ENCODE measurements at regions not wholly inside any gene's neighbourhood (a gene's known extent, or its start where the extent isn't known, plus 50 kb on each side); places are given as distances from the start of the nearest gene placed in this dataset.
"Not testable (repeated sequence)": the region's sequence is repeated elsewhere in the genome, so short reads cannot be mapped to it uniquely, and the experiment has no call there.

DNA sequence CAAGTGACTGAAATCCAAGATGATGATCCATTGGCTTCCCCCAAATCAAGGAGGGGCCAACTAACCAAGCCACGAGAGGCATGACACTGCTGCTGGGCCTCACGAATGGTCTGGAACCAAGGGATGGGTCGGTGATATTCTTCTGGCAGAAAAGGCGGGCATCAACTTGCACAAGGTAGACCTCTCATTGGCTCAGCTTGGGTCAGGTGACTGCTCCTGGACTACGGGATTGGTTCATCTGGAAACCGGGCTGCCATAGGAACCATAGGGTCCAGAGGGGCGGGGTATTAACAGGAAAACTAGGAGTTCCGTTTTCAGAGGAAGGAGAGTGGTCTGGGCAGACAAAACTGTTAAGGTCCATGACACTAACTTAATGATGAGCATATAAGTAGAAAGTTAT lies 100.9 kb downstream of the TFAP2C start:
- no peaks in the 10 kb centered on the region for H3K9me3 ChIP-seq
- no peaks in the 10 kb centered on the region for H3K36me3 ChIP-seq
- no peak for DNase-seq (ENCODE audit: low spot score in 2 of 2)
- no peaks in the 10 kb centered on the region for H3K4me1 ChIP-seq
- H3K27ac ChIP-seq = no peak overlapping the region
- TF ChIP-seq, protein P1, sequence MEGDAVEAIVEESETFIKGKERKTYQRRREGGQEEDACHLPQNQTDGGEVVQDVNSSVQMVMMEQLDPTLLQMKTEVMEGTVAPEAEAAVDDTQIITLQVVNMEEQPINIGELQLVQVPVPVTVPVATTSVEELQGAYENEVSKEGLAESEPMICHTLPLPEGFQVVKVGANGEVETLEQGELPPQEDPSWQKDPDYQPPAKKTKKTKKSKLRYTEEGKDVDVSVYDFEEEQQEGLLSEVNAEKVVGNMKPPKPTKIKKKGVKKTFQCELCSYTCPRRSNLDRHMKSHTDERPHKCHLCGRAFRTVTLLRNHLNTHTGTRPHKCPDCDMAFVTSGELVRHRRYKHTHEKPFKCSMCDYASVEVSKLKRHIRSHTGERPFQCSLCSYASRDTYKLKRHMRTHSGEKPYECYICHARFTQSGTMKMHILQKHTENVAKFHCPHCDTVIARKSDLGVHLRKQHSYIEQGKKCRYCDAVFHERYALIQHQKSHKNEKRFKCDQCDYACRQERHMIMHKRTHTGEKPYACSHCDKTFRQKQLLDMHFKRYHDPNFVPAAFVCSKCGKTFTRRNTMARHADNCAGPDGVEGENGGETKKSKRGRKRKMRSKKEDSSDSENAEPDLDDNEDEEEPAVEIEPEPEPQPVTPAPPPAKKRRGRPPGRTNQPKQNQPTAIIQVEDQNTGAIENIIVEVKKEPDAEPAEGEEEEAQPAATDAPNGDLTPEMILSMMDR (IDR thresholded peaks at IDR 0.05) = no peak
- no peaks in the 10 kb centered on the region for H3K27me3 ChIP-seq
- H3K4me3 ChIP-seq = no peak overlapping the region
- intact Hi-C loops (cut with DNase I) = no loop called here

DNA sequence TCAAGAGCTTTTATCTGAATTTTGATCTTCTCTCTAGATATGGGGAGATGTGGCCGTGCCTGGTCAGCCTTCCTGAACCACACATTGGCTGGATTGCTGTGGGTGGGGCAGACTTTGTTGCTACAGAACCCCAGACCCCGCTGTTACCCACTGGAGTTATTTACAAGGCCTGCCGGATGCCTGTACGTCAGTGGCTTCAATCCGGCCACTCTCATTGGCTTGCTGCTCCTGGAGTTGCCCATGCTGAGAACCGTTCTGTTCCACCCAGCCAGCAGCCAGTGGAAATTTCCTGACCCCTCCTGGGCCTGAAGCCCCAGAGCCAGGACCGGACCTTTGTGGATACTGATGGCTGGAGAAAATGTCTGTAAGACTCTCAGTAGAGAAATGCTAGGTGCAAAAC lies 101.9 kb downstream of the TFAP2C start:
- no peak for DNase-seq (ENCODE audit: low spot score in 2 of 2)
- H3K27me3 ChIP-seq = no peaks in the 10 kb centered on the region
- H3K4me3 ChIP-seq = no peak overlapping the region
- no peaks in the 10 kb centered on the region for H3K9me3 ChIP-seq
- intact Hi-C loops (cut with DNase I) = no loop called here
- H3K4me1 ChIP-seq = no peaks in the 10 kb centered on the region
- H3K36me3 ChIP-seq = no peaks in the 10 kb centered on the region
- H3K27ac ChIP-seq = no peak overlapping the region
- TF ChIP-seq, protein P1 (IDR thresholded peaks at IDR 0.05) = no peak

DNA sequence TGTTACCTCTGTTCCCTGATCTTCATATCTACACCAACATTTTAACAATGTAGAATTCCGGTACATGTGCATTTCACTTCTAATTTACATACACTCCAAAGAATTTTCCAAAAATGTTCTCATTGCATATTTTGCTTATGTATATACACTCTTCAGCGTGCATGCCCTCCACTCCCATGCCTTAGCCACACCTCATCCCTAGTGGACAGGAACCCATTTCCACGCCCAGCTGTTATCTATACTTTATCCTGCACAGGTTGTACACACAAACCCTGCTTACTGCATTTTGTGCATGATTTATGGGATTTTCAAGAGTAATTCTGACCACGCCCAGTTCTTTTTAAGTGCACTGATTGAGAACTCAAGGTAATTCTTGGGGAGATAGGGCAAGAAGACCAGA lies 102.4 kb downstream of the TFAP2C start:
- TF ChIP-seq, protein P1 (IDR thresholded peaks at IDR 0.05) = no peak
- Histone ChIP-seq H3K36me3 (no peaks in the 10 kb centered on the region), H3K27ac (no peak overlapping the region), H3K4me1 (no peaks in the 10 kb centered on the region), H3K4me3 (no peak overlapping the region), H3K9me3 (no peaks in the 10 kb centered on the region), H3K27me3 (no peaks in the 10 kb centered on the region)
- intact Hi-C loops (cut with DNase I) = no loop called here
- no peak for DNase-seq (ENCODE audit: low spot score in 2 of 2)

GRCh38 chr20:56733967-56734366 lies 104.9 kb downstream of the TFAP2C start:
- H3K27ac ChIP-seq = no peak overlapping the region
- H3K27me3 ChIP-seq = no peaks in the 10 kb centered on the region
- H3K36me3 ChIP-seq = no peaks in the 10 kb centered on the region
- no peak overlapping the region for H3K4me3 ChIP-seq
- TF ChIP-seq, protein P1 (IDR thresholded peaks at IDR 0.05) = no peak
- DNase-seq (ENCODE audit: low spot score in 2 of 2) = no peak
- H3K9me3 ChIP-seq = no peaks in the 10 kb centered on the region
- intact Hi-C loops (cut with DNase I) = no loop called here
- no peaks in the 10 kb centered on the region for H3K4me1 ChIP-seq

GRCh38 chr20:56735084-56735642 lies 106.1 kb downstream of the TFAP2C start:
- TF ChIP-seq, protein P1 (IDR thresholded peaks at IDR 0.05) = no peak
- no peaks in the 10 kb centered on the region for H3K4me1 ChIP-seq
- H3K9me3 ChIP-seq = no peaks in the 10 kb centered on the region
- DNase-seq (ENCODE audit: low spot score in 2 of 2) = no peak
- H3K36me3 ChIP-seq = no peaks in the 10 kb centered on the region
- H3K4me3 ChIP-seq = no peak overlapping the region
- H3K27me3 ChIP-seq = no peaks in the 10 kb centered on the region
- no peak overlapping the region for H3K27ac ChIP-seq
- intact Hi-C loops (cut with DNase I) = no loop called here

- Histone ChIP-seq H3K4me1 (no peaks in the 10 kb centered on the region), H3K27me3 (no peaks in the 10 kb centered on the region), H3K36me3 (no peaks in the 10 kb centered on the region), H3K9me3 (no peaks in the 10 kb centered on the region), H3K27ac (no peak overlapping the region), H3K4me3 (no peak overlapping the region)
- TF ChIP-seq, protein P1 (IDR thresholded peaks at IDR 0.05) = no peak
- no peak for DNase-seq (ENCODE audit: low spot score in 2 of 2)
- intact Hi-C loops (cut with DNase I) = no loop called here
These were observed 107.3 kb downstream of the TFAP2C start for GRCh38 chr20:56736285-56736857.

DNA sequence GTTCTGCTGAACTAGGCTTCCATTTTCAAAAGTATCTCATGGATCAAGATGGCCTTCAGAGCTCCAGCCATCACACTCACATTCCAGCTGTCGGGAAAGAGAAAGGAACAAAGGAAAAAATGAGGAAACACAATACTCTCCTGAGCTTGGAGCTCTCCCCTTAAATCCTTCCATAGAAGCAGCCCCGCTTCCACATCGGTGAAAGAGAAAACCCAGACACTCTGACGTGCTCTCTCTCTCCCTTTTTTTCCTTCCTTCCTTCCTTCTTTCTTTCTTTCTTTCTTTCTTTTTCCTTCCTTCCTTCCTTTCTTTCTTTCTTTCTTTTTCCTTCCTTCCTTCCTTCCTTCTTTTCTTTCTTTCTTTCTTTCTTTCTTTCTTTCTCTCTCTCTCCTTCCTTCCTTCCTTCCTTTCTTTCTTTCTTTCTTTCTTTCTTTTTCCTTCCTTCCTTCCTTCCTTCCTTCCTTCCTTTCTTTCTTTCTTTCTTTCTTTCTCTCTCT lies 115.3 kb downstream of the TFAP2C start:
- H3K27me3 ChIP-seq; intact Hi-C loops (cut with DNase I); H3K4me1 ChIP-seq; H3K36me3 ChIP-seq; H3K4me3 ChIP-seq; H3K27ac ChIP-seq; DNase-seq (ENCODE audit: low spot score in 2 of 2); H3K9me3 ChIP-seq: not testable (repeated sequence)

Measured in ascending aorta (tissue), 2 donors.